IPS-18c (cell line): ENCODE measurements at regions not wholly inside any gene's neighbourhood (a gene's known extent, or its start where the extent isn't known, plus 50 kb on each side); places are given as distances from the start of the nearest gene placed in this dataset.

ENCODE experiments used
- H3K4me3 ChIP-seq: 2 replicates; pipeline ENCODE4 v1.7.0; 2013; ENCODE audit warnings: low read depth, mild to moderate bottlenecking, low read length, moderate library complexity; ENCODE audit not compliant: insufficient read depth
- H3K9me3 ChIP-seq: one replicate; pipeline ENCODE4 v1.6.1; 2013; ENCODE audit warnings: mild to moderate bottlenecking, low read length, moderate library complexity; ENCODE audit not compliant: control insufficient read depth, insufficient read depth

DNA sequence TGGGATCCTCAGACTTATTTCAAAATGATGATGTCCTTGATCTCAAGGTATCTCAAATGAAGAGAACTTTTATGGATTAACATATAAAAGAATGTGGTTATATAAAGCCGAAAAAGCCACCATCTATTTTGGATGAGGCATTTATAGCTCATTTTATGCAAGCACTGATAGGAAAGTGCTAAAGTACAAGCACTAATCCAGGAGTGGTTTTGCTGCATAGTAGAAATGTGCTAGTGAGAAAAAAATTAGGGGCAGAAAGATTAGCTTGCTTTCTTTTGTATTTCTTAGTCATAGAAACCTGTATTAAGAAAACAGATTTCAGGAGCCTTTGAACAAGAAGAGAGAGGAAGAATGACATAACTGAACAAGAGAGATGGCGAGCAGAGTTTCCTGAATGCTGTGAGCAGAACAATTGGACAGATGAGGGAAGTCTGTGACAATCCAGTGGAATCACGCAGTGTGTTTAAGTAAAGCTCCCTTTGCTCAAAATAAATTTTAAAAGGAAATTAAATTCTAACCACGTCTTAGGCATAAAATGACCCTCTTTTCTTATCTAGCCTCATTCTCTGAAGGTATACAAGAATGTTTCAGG, 238.2 kb upstream of the NOVA1 start:
- Histone ChIP-seq H3K9me3 (no peaks in the 10 kb centered on the region), H3K4me3 (no peak overlapping the region)

DNA sequence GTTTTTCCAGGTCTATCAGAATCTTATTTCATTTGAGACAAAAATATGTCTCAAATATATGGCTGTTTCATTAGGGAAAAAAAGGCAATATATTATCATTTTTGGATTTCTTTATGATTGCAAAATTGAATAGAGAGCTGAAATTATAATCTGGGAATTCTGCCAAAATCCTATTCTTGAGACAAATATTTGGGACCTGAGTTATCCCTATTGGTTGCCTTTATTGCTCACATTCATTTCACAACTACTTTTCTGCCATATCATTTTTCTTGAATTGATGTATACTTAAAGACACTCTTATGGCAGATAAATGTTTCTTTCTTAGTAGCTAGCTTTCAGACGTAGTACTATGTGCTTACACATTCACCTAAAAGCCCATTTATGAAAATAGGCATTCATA, 241.6 kb upstream of the NOVA1 start:
- H3K9me3 ChIP-seq = no peaks in the 10 kb centered on the region

DNA sequence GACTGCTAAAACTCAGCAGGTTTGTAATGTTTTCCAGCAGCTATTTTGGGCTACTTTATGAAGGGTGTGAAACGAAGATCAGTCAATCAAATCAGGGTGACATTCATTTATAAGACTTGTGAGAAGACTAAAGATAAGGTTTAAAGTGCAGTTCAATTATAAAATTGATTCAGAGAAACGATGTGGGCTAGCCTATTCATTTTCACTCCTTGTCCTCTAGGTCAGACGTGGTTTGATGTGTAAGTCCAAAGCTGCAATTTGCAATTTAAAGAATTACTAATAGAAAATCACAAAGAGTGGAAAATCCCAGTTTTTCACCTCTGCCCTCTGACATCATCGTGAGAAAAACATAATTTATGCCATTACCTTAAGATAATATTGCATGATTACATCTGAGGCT, 243.5 kb upstream of the NOVA1 start:
- H3K4me3 ChIP-seq = no peak overlapping the region
- no peaks in the 10 kb centered on the region for H3K9me3 ChIP-seq

More for the DNA sequence above, 241.6 kb upstream of the NOVA1 start:
- no peak overlapping the region for H3K4me3 ChIP-seq

- no peaks in the 10 kb centered on the region for H3K9me3 ChIP-seq
- no peak overlapping the region for H3K4me3 ChIP-seq
Observed at GRCh38 chr14:26841920-26842741, 244.3 kb upstream of the NOVA1 start.

DNA sequence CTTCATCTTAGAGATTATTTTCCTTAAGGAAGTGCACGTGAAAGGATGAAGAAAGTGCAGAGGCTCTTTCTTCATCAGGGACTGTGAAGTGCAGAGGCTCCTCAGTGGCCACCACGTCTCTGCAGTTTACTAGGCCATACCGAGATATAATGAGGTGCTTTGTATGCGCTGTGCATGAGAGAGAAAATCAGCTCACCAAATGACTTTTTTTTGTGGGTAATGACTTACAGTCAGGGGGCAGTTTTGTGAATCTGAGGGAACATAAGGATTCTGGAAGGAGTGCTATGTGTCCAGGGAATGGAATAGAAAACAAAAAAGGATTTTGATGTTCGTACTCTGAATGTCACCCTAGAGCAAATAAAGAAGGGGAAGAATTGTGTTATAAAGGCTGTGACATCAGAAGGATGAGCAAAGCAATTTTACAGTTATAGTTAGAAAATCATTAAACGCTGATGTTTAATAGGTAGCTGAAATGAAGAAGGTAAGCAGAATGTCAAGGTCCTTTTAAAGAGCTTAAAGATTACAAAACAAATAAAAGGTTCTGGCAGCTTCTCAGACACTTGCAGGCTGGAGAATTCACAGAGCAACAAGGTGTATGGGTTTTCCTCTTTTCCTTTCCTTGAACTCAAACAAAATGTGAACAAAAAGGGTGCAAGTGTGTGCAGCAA, 247.5 kb upstream of the NOVA1 start:
- H3K9me3 ChIP-seq = no peaks in the 10 kb centered on the region
- no peak overlapping the region for H3K4me3 ChIP-seq

GRCh38 chr14:26846388-26846787, 248.6 kb upstream of the NOVA1 start:
- no peak overlapping the region for H3K4me3 ChIP-seq
- H3K9me3 ChIP-seq = no peaks in the 10 kb centered on the region

DNA sequence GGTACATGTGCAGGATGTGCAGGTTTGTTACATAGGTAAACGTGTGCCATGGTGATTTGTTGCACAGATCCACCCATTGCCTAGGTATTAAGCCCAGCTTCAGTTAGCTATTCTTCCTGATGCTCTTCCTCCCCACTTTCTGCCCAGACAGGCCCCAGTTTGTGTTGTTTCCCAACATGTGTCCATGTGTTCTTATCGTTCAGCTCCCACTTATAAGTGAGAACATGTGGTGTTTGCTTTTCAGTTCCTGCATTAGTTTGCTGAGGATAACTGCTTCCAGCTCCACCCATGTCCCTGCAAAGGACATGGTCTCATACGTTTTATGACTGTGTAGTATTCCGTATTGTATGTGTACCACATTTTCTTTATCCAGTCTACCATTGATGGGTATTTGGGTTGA, 251.7 kb upstream of the NOVA1 start:
- Histone ChIP-seq H3K9me3 (no peaks in the 10 kb centered on the region), H3K4me3 (no peak overlapping the region)

GRCh38 chr14:26851793-26852192, 254.0 kb upstream of the NOVA1 start:
- Histone ChIP-seq H3K4me3 (no peak overlapping the region), H3K9me3 (no peaks in the 10 kb centered on the region)

- Histone ChIP-seq H3K9me3 (no peaks in the 10 kb centered on the region), H3K4me3 (no peak overlapping the region)
Observed at GRCh38 chr14:26855077-26855753, 257.4 kb upstream of the NOVA1 start.

GRCh38 chr14:26856876-26857518, 259.2 kb upstream of the NOVA1 start:
- H3K4me3 ChIP-seq = no peak overlapping the region
- H3K9me3 ChIP-seq = no peaks in the 10 kb centered on the region

DNA sequence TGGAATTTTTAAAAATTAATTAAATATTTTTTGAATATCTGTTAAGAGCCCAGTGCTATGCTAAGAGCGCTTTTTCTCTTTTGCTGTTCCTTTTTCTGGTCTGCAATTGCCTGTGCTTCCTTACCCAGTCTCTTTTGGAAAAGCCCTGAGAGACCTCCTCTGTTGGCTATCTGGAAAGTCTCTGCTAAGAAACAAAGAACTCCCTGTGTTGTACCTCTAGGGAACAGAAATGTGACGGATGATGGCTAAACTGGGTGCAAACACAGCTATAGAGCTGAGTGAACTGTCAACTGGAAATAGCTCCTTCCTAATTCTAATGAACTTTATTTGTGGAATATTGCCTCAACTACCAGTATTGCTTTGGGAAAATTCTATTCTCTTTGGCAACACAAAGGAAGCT, 261.6 kb upstream of the NOVA1 start:
- no peak overlapping the region for H3K4me3 ChIP-seq
- no peaks in the 10 kb centered on the region for H3K9me3 ChIP-seq

DNA sequence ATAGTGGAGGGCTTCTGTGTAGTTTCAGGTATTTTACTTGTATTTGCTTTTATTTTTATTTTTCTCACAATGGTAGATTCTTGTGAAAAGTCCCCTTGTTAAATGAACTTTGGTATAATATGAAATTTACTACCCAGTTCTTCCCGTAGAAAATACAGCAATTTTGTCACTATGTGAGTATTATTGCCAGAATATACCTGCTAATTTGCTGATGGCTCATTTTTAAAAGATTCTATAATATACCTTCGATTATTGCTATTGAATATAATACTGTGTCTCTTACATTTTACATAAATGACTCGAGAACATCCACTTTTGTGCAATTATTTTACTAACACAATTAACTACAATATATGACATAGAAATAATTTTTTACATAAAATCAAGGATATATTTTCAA, 262.3 kb upstream of the NOVA1 start:
- Histone ChIP-seq H3K4me3 (no peak overlapping the region), H3K9me3 (no peaks in the 10 kb centered on the region)

DNA sequence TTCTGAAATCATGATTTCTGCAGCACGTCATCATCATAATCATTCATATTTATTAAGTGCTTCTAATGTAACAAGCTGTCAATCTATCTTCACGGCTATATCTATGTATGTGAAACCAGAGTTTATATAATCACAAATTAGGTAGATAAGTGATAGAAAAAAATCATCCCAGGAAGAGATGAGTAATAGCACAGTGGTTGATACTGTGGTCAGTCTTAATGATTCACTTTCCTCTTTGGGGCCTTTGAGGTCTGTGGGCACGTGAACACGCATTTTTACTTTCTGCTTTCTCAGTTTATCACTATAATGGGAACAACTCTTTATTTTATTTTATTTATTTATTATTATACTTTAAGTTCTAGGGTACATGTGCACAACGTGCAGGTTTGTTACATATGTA, 265.9 kb upstream of the NOVA1 start:
- no peak overlapping the region for H3K4me3 ChIP-seq
- no peaks in the 10 kb centered on the region for H3K9me3 ChIP-seq

DNA sequence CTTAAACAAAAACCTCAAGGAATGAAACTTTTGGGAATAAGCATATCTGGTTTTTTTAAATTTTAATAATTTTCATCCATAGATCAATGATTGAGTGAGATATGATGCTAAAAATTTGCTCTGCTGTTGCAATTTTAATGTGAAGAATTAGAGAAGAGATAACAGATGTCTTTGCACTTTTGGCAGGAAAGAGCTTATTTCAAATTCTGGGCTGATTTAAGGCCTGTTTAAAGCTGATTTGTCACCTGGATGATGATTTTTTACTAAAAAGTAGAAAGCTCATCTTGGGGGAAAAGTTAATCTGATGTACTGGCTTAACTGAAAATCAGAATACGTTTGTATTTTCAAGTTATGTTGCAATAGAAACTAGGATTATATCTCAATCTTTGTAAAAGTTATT, 268.9 kb upstream of the NOVA1 start:
- no peak overlapping the region for H3K4me3 ChIP-seq
- no peaks in the 10 kb centered on the region for H3K9me3 ChIP-seq

GRCh38 chr14:26867171-26867757, 269.4 kb upstream of the NOVA1 start:
- Histone ChIP-seq H3K4me3 (no peak overlapping the region), H3K9me3 (no peaks in the 10 kb centered on the region)

DNA sequence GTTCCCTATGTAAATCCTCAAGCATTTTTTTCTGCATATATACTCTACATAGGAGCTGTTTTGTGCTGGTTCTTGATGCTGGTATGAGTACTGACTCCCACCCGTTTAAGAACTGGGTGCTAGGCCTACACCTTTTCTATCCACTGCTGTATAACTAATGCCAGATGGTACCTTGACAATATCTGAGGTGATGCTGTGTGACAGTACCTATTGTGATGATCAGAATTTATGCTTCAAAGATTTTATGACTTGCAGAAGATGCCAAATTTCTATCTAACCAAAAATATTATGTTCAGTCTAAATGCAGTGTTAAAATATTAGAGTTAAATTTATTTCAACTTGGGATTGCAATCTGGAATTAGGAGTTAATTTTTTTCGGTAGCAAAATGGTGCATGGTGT, 272.3 kb upstream of the NOVA1 start:
- Histone ChIP-seq H3K9me3 (no peaks in the 10 kb centered on the region), H3K4me3 (no peak overlapping the region)
